HL-60 (cell line): ENCODE measurements at regions not wholly inside any gene's neighbourhood (a gene's known extent, or its start where the extent isn't known, plus 50 kb on each side); places are given as distances from the start of the nearest gene placed in this dataset.

Source experiments
- DNase-seq, 2 experiments: peaks; one replicate each; pipeline ENCODE4 v3.0.0-alpha.2; 2010 to 2020; ENCODE audit warnings: low read depth in 1 of 2, low spot score in 1 of 2
- H3K27ac ChIP-seq: fragments of 250-450 bp; sonication (Bioruptor Pico); replicated peaks from 2 replicates; pipeline ENCODE4 v1.5.1; 2020; ENCODE audit warnings: mild to moderate bottlenecking, moderate library complexity
- H3K27me3 ChIP-seq: fragments of 250-450 bp; sonication (Bioruptor Pico); 2 replicates; pipeline ENCODE4 v1.5.1; 2021; ENCODE audit warnings: mild to moderate bottlenecking, moderate library complexity; ENCODE audit not compliant: insufficient read depth, poor library complexity, severe bottlenecking
- H3K4me3 ChIP-seq: replicated peaks from 2 replicates; pipeline ENCODE4 v1.5.1; 2011; ENCODE audit warnings: mild to moderate bottlenecking, control low read depth, low read length; ENCODE audit not compliant: insufficient read depth
- GABPA ChIP-seq: IDR thresholded peaks from 2 replicates; pipeline ENCODE4 v1.6.1; 2012; ENCODE audit warnings: low read depth
- POLR2AphosphoS5 ChIP-seq: IDR thresholded peaks from 2 replicates; pipeline ENCODE4 v1.6.1; 2012; ENCODE audit warnings: low read depth
- REST ChIP-seq: IDR thresholded peaks from 2 replicates; pipeline ENCODE4 v1.6.1; 2012; ENCODE audit warnings: low read depth; ENCODE audit not compliant: insufficient replicate concordance
- SPI1 ChIP-seq: IDR thresholded peaks from 2 replicates; pipeline ENCODE4 v1.6.1; 2012; ENCODE audit warnings: low read depth, mild to moderate bottlenecking, borderline replicate concordance
- TF ChIP-seq, protein P1 (sequence below): IDR thresholded peaks from one replicate; pipeline ENCODE4 v1.5.1; 2011; ENCODE audit warnings: low read length, control low read depth, inconsistent platforms; ENCODE audit not compliant: insufficient read depth

DNA sequence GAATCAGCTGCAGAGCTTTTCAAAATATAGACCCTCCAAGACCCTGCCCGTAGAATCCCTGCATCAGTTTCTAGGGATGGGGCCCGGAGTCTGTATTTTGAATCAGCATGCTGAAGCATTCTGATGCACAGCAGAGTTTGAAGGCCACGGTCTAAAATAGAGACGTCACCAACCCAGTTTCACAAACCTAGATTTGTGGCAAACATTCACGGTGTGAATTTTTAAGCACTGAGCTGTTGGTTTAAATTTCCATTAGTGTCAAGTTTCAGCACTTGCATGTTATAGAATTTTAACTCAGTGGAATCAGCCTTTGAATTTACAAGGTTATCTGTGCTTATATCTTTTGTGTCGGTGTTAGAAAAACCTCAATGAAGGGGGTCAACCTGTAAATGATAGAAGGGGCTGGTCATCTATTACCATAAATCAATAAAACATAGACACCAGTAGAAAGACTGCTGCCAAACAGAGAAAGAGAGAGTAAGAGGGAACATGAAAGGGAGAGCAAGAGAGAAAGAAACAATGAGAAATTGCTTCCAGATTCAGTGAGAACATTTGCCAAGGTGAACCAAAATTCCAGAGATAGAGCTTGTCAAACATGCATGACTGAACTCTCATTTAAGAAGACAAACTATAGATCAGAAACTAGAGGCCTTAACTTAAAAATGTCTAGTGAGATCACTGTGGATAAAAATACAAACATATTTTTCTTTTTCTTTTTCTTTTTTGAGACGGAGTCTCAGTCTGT lies 414.9 kb downstream of the ZSWIM6 start:
- H3K4me3 ChIP-seq = no peak overlapping the region
- no peak for DNase-seq
- H3K27ac ChIP-seq = no peak overlapping the region
- H3K27me3 ChIP-seq = no peaks in the 10 kb centered on the region
- TF ChIP-seq REST (no peak), SPI1 (no peak), GABPA (no peak), POLR2AphosphoS5 (no peak)
- TF ChIP-seq, protein P1, sequence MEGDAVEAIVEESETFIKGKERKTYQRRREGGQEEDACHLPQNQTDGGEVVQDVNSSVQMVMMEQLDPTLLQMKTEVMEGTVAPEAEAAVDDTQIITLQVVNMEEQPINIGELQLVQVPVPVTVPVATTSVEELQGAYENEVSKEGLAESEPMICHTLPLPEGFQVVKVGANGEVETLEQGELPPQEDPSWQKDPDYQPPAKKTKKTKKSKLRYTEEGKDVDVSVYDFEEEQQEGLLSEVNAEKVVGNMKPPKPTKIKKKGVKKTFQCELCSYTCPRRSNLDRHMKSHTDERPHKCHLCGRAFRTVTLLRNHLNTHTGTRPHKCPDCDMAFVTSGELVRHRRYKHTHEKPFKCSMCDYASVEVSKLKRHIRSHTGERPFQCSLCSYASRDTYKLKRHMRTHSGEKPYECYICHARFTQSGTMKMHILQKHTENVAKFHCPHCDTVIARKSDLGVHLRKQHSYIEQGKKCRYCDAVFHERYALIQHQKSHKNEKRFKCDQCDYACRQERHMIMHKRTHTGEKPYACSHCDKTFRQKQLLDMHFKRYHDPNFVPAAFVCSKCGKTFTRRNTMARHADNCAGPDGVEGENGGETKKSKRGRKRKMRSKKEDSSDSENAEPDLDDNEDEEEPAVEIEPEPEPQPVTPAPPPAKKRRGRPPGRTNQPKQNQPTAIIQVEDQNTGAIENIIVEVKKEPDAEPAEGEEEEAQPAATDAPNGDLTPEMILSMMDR = no peak

DNA sequence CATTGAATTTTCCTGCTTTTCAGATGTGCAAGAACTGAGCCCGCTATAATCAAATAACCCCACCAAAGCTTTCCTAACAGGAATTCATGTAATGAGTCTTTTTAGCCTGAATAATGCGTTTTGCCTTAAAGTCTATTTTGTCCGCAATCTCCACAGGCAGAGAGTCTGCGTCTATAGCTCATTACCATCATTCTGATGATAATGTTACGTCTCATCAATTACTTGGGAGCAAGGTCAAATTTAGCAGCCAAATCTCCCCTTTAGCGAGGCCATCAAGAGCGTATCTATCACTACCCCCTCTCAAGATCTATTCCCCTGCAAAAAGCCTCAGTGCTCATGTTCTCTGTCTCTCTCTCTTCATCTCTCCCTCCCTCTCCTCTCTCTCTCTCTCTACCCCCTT lies 416.1 kb downstream of the ZSWIM6 start:
- no peak for DNase-seq
- Histone ChIP-seq H3K4me3 (no peak overlapping the region), H3K27me3 (no peaks in the 10 kb centered on the region), H3K27ac (no peak overlapping the region)
- no peak for TF ChIP-seq POLR2AphosphoS5
- no peak for TF ChIP-seq REST
- TF ChIP-seq, protein P1 = no peak
- TF ChIP-seq GABPA = no peak
- no peak for TF ChIP-seq SPI1

- TF ChIP-seq GABPA (no peak), REST (no peak), POLR2AphosphoS5 (no peak), SPI1 (no peak)
- TF ChIP-seq, protein P1 = no peak
- Histone ChIP-seq H3K4me3 (no peak overlapping the region), H3K27ac (no peak overlapping the region), H3K27me3 (no peaks in the 10 kb centered on the region)
- no peak for DNase-seq
Measured at GRCh38 chr5:61748651-61749050, 416.6 kb downstream of the ZSWIM6 start.
